ENCODE measurements at regions not wholly inside any gene's neighbourhood (a gene's known extent, or its start where the extent isn't known, plus 50 kb on each side); places are given as distances from the start of the nearest gene placed in this dataset.

DNA sequence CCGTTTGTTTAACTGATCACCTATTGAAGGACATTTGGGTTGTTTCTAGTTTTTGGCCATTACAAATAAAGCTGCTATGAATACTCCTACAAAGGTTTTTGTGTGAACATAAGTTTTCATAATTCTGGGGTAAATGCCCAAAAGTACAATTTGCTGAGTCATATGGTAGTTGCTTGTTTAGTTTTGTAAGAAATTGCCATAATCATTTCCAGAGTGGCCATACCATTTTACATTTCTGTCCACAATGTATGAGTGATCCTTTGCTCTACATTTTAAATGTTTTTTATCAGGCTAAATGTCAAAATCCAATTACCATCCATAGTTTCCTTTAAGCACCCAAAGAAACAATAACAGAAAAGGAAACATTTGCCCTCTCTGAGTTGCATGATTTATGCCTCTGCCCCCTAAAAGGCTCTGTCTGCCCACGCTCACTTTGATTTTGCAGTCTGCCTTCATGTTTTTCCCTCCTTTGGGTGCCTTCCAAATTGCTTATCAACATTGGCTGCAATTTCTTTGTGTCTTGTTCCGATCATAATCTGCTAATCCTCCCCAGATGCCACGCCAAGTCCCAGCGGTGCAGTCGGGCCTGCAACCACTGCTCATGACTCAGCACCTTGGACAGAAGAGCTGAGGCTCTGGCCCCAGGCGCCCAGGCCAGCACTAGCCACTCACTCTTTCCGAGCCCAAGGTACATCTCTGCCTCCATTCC, 339.2 kb downstream of the PIK3R1 start:
- no peaks in the 10 kb centered on the region for H3K27me3 ChIP-seq (ENCODE audit: insufficient read depth)
- peak; percentile 72 for DNase-seq
- no peaks in the 10 kb centered on the region for H3K9me2 ChIP-seq
- no peaks in the 10 kb centered on the region for H3K9me3 ChIP-seq
- 11% methylated on average over 8 of the region's 8 CpGs for WGBS (ENCODE audit: low lambda C conversion rate)
- no peak overlapping the region for H2AFZ ChIP-seq (ENCODE audit: low read depth)
- CTCF ChIA-PET = interaction anchor here (0.6 to 1.6 kb wide), 2 partner anchors 268 to 419 kb away, joined by 4 read pairs; no protein-coding TSS in a partner anchor
- no peak overlapping the region for H3K9ac ChIP-seq
- H3K79me2 ChIP-seq (ENCODE audit: insufficient read depth) = no peaks in the 10 kb centered on the region
- H3F3A ChIP-seq (replicated peaks; ENCODE audit: insufficient read depth) = peaks cover 25% of the 10 kb centered on the region
- peaks cover 9% of the 10 kb centered on the region in 2 experiments for H3K4me1 ChIP-seq (ENCODE audit: control insufficient read depth in 1 of 2, insufficient read depth in 2 of 2, low read depth in 1 of 2, low read length in 1 of 2)
- POLR2A ChIA-PET = no interaction called here
- peak overlapping the region; percentile 73 to 98 for H3K27ac ChIP-seq (ENCODE audit: low read depth in 2 of 2, low read length in 1 of 2)
- no peaks in the 10 kb centered on the region for H4K20me1 ChIP-seq (ENCODE audit: insufficient read depth)
- H3K4me2 ChIP-seq = no peak overlapping the region
- no peaks in the 10 kb centered on the region for H3K36me3 ChIP-seq (replicated peaks in 1 of 2; ENCODE audit: control insufficient read depth in 1 of 2, insufficient read depth in 2 of 2, low read length in 1 of 2)
- H3K4me3 ChIP-seq (ENCODE audit: low read depth in 2 of 2, low read length in 1 of 2) = no peak overlapping the region
- TF ChIP-seq FOXJ3 (CRISPR knock-in tag; IDR thresholded peaks at IDR 0.05) = peak; percentile 100
- peak; percentile 65 to 99 for TF ChIP-seq EP300 (IDR thresholded peaks at IDR 0.05; ENCODE audit: borderline replicate concordance in 1 of 2, low read depth in 1 of 2, low read length in 1 of 2)
- no peak for TF ChIP-seq IRF3 (IDR thresholded peaks at IDR 0.05; ENCODE audit: low read depth, low read length)
- no peak for TF ChIP-seq NRF1 (IDR thresholded peaks at IDR 0.05; ENCODE audit: low read depth, low read length)
- TF ChIP-seq FOXM1 (IDR thresholded peaks at IDR 0.05; ENCODE audit: low read depth) = peak; percentile 46; the same call in 1 of the 2 replicates
- TF ChIP-seq, protein P1, sequence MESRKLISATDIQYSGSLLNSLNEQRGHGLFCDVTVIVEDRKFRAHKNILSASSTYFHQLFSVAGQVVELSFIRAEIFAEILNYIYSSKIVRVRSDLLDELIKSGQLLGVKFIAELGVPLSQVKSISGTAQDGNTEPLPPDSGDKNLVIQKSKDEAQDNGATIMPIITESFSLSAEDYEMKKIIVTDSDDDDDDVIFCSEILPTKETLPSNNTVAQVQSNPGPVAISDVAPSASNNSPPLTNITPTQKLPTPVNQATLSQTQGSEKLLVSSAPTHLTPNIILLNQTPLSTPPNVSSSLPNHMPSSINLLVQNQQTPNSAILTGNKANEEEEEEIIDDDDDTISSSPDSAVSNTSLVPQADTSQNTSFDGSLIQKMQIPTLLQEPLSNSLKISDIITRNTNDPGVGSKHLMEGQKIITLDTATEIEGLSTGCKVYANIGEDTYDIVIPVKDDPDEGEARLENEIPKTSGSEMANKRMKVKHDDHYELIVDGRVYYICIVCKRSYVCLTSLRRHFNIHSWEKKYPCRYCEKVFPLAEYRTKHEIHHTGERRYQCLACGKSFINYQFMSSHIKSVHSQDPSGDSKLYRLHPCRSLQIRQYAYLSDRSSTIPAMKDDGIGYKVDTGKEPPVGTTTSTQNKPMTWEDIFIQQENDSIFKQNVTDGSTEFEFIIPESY (IDR thresholded peaks at IDR 0.05; ENCODE audit: borderline replicate concordance, low read depth) = no peak
- TF ChIP-seq RCOR1 (IDR thresholded peaks at IDR 0.05; ENCODE audit: low read length) = peak; percentile 90
- peak; percentile 100 for TF ChIP-seq GATA2 (CRISPR knock-in tag; IDR thresholded peaks at IDR 0.05)
- no peak for TF ChIP-seq SIN3A (IDR thresholded peaks at IDR 0.05; ENCODE audit: borderline replicate concordance, low read depth, low read length)
- TF ChIP-seq YY1 (IDR thresholded peaks at IDR 0.05; ENCODE audit: low read depth) = no peak
- TF ChIP-seq JUND (IDR thresholded peaks at IDR 0.05) = peak; percentile 45
- TF ChIP-seq, protein P2, sequence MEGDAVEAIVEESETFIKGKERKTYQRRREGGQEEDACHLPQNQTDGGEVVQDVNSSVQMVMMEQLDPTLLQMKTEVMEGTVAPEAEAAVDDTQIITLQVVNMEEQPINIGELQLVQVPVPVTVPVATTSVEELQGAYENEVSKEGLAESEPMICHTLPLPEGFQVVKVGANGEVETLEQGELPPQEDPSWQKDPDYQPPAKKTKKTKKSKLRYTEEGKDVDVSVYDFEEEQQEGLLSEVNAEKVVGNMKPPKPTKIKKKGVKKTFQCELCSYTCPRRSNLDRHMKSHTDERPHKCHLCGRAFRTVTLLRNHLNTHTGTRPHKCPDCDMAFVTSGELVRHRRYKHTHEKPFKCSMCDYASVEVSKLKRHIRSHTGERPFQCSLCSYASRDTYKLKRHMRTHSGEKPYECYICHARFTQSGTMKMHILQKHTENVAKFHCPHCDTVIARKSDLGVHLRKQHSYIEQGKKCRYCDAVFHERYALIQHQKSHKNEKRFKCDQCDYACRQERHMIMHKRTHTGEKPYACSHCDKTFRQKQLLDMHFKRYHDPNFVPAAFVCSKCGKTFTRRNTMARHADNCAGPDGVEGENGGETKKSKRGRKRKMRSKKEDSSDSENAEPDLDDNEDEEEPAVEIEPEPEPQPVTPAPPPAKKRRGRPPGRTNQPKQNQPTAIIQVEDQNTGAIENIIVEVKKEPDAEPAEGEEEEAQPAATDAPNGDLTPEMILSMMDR (IDR thresholded peaks at IDR 0.05) = no peak
- TF ChIP-seq NFIC (IDR thresholded peaks at IDR 0.05; ENCODE audit: borderline replicate concordance) = peak; percentile 86
- no peak for TF ChIP-seq EZH2phosphoT487 (IDR thresholded peaks at IDR 0.05; ENCODE audit: borderline replicate concordance, low read depth)
- no peak for TF ChIP-seq GABPA (IDR thresholded peaks at IDR 0.05; ENCODE audit: low read depth)
- peak; percentile 62; the same call in 1 of the 2 replicates for TF ChIP-seq POLR2AphosphoS5 (IDR thresholded peaks at IDR 0.05; ENCODE audit: low read depth, low read length)
- peak; percentile 80 for TF ChIP-seq PBX3 (IDR thresholded peaks at IDR 0.05)
- TF ChIP-seq TEAD4 (IDR thresholded peaks at IDR 0.05; ENCODE audit: borderline replicate concordance, insufficient read depth) = peak; percentile 89
- TF ChIP-seq, protein P3, sequence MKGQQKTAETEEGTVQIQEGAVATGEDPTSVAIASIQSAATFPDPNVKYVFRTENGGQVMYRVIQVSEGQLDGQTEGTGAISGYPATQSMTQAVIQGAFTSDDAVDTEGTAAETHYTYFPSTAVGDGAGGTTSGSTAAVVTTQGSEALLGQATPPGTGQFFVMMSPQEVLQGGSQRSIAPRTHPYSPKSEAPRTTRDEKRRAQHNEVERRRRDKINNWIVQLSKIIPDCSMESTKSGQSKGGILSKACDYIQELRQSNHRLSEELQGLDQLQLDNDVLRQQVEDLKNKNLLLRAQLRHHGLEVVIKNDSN (IDR thresholded peaks at IDR 0.05; ENCODE audit: borderline replicate concordance, low read depth) = no peak
- peak; percentile 67 for TF ChIP-seq CHD2 (IDR thresholded peaks at IDR 0.05; ENCODE audit: low read length, partially characterized antibody)
- TF ChIP-seq USF2 (IDR thresholded peaks at IDR 0.05; ENCODE audit: borderline replicate concordance, low read depth, low read length) = no peak
- TF ChIP-seq MEF2A (IDR thresholded peaks at IDR 0.05; ENCODE audit: borderline replicate concordance, low read depth) = no peak
